Immature natural killer cell (primary cell): ENCODE measurements at regions not wholly inside any gene's neighbourhood (a gene's known extent, or its start where the extent isn't known, plus 50 kb on each side); places are given as distances from the start of the nearest gene placed in this dataset.
"Not testable (repeated sequence)": the region's sequence is repeated elsewhere in the genome, so short reads cannot be mapped to it uniquely, and the experiment has no call there.

Experiments
- DNase-seq, 3 donors: peaks; one replicate each; pipeline ENCODE4 v3.0.0; 2022; ENCODE audit warnings: mixed read lengths in 1 of 3
- H3K27ac Mint-ChIP-seq, 6 donors: one replicate each; pipeline ENCODE4 v1.8.0; 2020; ENCODE audit warnings: mixed read lengths in 6 of 6, mild to moderate bottlenecking in 5 of 6, inconsistent platforms in 4 of 6, moderate library complexity in 3 of 6
- H3K27me3 Mint-ChIP-seq, 3 donors: one replicate each; pipeline ENCODE4 v1.8.0; 2020 to 2021; ENCODE audit warnings: low read depth in 3 of 3, mild to moderate bottlenecking in 3 of 3, mixed read lengths in 3 of 3, moderate library complexity in 3 of 3, inconsistent platforms in 1 of 3
- H3K36me3 Mint-ChIP-seq, 3 donors: one replicate each; pipeline ENCODE4 v1.8.0; 2020; ENCODE audit warnings: mixed read lengths in 3 of 3, inconsistent platforms in 2 of 3, mild to moderate bottlenecking in 2 of 3
- H3K4me1 Mint-ChIP-seq, 2 donors: one replicate each; pipeline ENCODE4 v1.8.0; 2020; ENCODE audit warnings: inconsistent platforms in 2 of 2, mild to moderate bottlenecking in 2 of 2, mixed read lengths in 2 of 2, moderate library complexity in 1 of 2
- H3K4me3 Mint-ChIP-seq, 5 donors: one replicate each; pipeline ENCODE4 v1.8.0; 2020; ENCODE audit warnings: mild to moderate bottlenecking in 5 of 5, mixed read lengths in 5 of 5, inconsistent platforms in 3 of 5, moderate library complexity in 3 of 5
- H3K9me3 Mint-ChIP-seq, 6 donors: one replicate each; pipeline ENCODE4 v1.8.0; 2020; ENCODE audit warnings: mild to moderate bottlenecking in 6 of 6, mixed read lengths in 6 of 6, inconsistent platforms in 4 of 6, moderate library complexity in 3 of 6

- H3K4me1 Mint-ChIP-seq, result peaks cover 6 to 25% of the 10 kb centered on the region in 2 donors
- no peaks in the 10 kb centered on the region for H3K9me3 Mint-ChIP-seq
Observed at GRCh38 chr5:54881286-54882005, 103.9 kb downstream of the ESM1 start.

GRCh38 chr5:54876976-54877375 lies 108.4 kb downstream of the ESM1 start:
- peaks cover 0 to 9% (median 5%) of the 10 kb centered on the region in 3 donors for H3K36me3 Mint-ChIP-seq
- peaks cover 0 to 7% of the 10 kb centered on the region in 2 donors for H3K4me1 Mint-ChIP-seq
- no peaks in the 10 kb centered on the region for H3K9me3 Mint-ChIP-seq
- peaks cover 0 to 8% (median 4%) of the 10 kb centered on the region in 3 donors for H3K27me3 Mint-ChIP-seq
- no peak for DNase-seq
- H3K4me3 Mint-ChIP-seq, result no peak overlapping the region
- H3K27ac Mint-ChIP-seq, result no peak overlapping the region

More at GRCh38 chr5:54881286-54882005, 103.9 kb downstream of the ESM1 start:
- peaks cover 13 to 21% (median 16%) of the 10 kb centered on the region in 3 donors for H3K27me3 Mint-ChIP-seq
- peak; percentile 26 to 61 (median 47) for DNase-seq
- H3K27ac Mint-ChIP-seq, result peak overlapping the region in 1 of 6 donors; percentile 84
- peaks cover 0 to 11% (median 9%) of the 10 kb centered on the region in 3 donors for H3K36me3 Mint-ChIP-seq
- peak overlapping the region in 1 of 5 donors; percentile 22 for H3K4me3 Mint-ChIP-seq

- H3K4me3 Mint-ChIP-seq, result no peak overlapping the region
- peaks cover 0 to 9% (median 5%) of the 10 kb centered on the region in 3 donors for H3K36me3 Mint-ChIP-seq
- H3K27me3 Mint-ChIP-seq, result peaks cover 0 to 8% (median 2%) of the 10 kb centered on the region in 3 donors
- H3K9me3 Mint-ChIP-seq, result no peaks in the 10 kb centered on the region
- DNase-seq, result no peak
- H3K4me1 Mint-ChIP-seq, result peaks cover 0 to 2% of the 10 kb centered on the region in 2 donors
- no peak overlapping the region for H3K27ac Mint-ChIP-seq
Observed at GRCh38 chr5:54876556-54876955, 108.8 kb downstream of the ESM1 start.

GRCh38 chr5:54874337-54875021 lies 110.9 kb downstream of the ESM1 start:
- no peaks in the 10 kb centered on the region for H3K9me3 Mint-ChIP-seq
- H3K4me3 Mint-ChIP-seq, result no peak overlapping the region
- no peak overlapping the region for H3K27ac Mint-ChIP-seq
- H3K27me3 Mint-ChIP-seq, result peaks cover 0 to 3% (median 3%) of the 10 kb centered on the region in 3 donors
- H3K4me1 Mint-ChIP-seq, result no peaks in the 10 kb centered on the region
- peaks cover 0 to 5% (median 0%) of the 10 kb centered on the region in 3 donors for H3K36me3 Mint-ChIP-seq
- no peak for DNase-seq

GRCh38 chr5:54873691-54874090 lies 111.7 kb downstream of the ESM1 start:
- Mint-ChIP-seq H3K27ac (no peak overlapping the region), H3K36me3 (peaks cover 0 to 5% (median 0%) of the 10 kb centered on the region in 3 donors), H3K9me3 (no peaks in the 10 kb centered on the region), H3K27me3 (peaks cover 0 to 3% (median 3%) of the 10 kb centered on the region in 3 donors), H3K4me1 (no peaks in the 10 kb centered on the region), H3K4me3 (no peak overlapping the region)
- DNase-seq, result no peak

- no peaks in the 10 kb centered on the region for H3K9me3 Mint-ChIP-seq
- H3K27ac Mint-ChIP-seq, result no peak overlapping the region
- peaks cover 0 to 3% (median 2%) of the 10 kb centered on the region in 3 donors for H3K27me3 Mint-ChIP-seq
- H3K4me1 Mint-ChIP-seq, result no peaks in the 10 kb centered on the region
- peaks cover 0 to 5% (median 0%) of the 10 kb centered on the region in 3 donors for H3K36me3 Mint-ChIP-seq
- no peak overlapping the region for H3K4me3 Mint-ChIP-seq
- peak in 1 of 3 donors; percentile 10 for DNase-seq
Observed at GRCh38 chr5:54872810-54873209, 112.6 kb downstream of the ESM1 start.

GRCh38 chr5:54870271-54870670 lies 115.1 kb downstream of the ESM1 start:
- H3K4me3 Mint-ChIP-seq, result no peak overlapping the region
- H3K36me3 Mint-ChIP-seq, result no peaks in the 10 kb centered on the region
- no peak for DNase-seq
- peaks cover 0 to 3% (median 1%) of the 10 kb centered on the region in 3 donors for H3K27me3 Mint-ChIP-seq
- peaks cover 4 to 9% of the 10 kb centered on the region in 2 donors for H3K4me1 Mint-ChIP-seq
- no peak overlapping the region for H3K27ac Mint-ChIP-seq
- H3K9me3 Mint-ChIP-seq, result no peaks in the 10 kb centered on the region

- Mint-ChIP-seq H3K36me3 (no peaks in the 10 kb centered on the region), H3K9me3 (no peaks in the 10 kb centered on the region), H3K27me3 (peaks cover 0 to 3% (median 1%) of the 10 kb centered on the region in 3 donors), H3K4me3 (no peak overlapping the region), H3K4me1 (peaks cover 4 to 9% of the 10 kb centered on the region in 2 donors), H3K27ac (no peak overlapping the region)
- DNase-seq, result no peak
Observed at GRCh38 chr5:54869691-54870090, 115.7 kb downstream of the ESM1 start.

GRCh38 chr5:54868511-54869483 lies 116.6 kb downstream of the ESM1 start:
- Mint-ChIP-seq H3K9me3 (no peaks in the 10 kb centered on the region), H3K4me1 (peaks cover 4 to 9% of the 10 kb centered on the region in 2 donors), H3K27me3 (peaks cover 0 to 3% (median 1%) of the 10 kb centered on the region in 3 donors), H3K36me3 (no peaks in the 10 kb centered on the region), H3K4me3 (no peak overlapping the region), H3K27ac (no peak overlapping the region)
- no peak for DNase-seq

- Mint-ChIP-seq H3K27me3 (peaks cover 0 to 7% (median 4%) of the 10 kb centered on the region in 3 donors), H3K9me3 (no peaks in the 10 kb centered on the region), H3K4me3 (peak overlapping the region in 4 of 5 donors; percentile 21 to 79 (median 44)), H3K36me3 (no peaks in the 10 kb centered on the region), H3K27ac (peak overlapping the region in 1 of 6 donors; percentile 31), H3K4me1 (peaks cover 4 to 9% of the 10 kb centered on the region in 2 donors)
- DNase-seq, result peak; percentile 51 to 67 (median 58)
Observed at GRCh38 chr5:54867310-54867944, 118.0 kb downstream of the ESM1 start.

- DNase-seq, H3K27ac Mint-ChIP-seq, H3K4me3 Mint-ChIP-seq, H3K9me3 Mint-ChIP-seq, H3K4me1 Mint-ChIP-seq, H3K27me3 Mint-ChIP-seq, H3K36me3 Mint-ChIP-seq: not testable (repeated sequence)
Observed at GRCh38 chr5:54864911-54865515, 120.4 kb downstream of the ESM1 start.

- Mint-ChIP-seq H3K4me1 (peaks cover 2 to 4% of the 10 kb centered on the region in 2 donors), H3K9me3 (peaks cover 4 to 30% (median 21%) of the 10 kb centered on the region in 6 donors), H3K4me3 (no peak overlapping the region), H3K27me3 (peaks cover 4 to 9% (median 6%) of the 10 kb centered on the region in 3 donors), H3K36me3 (peaks cover 5 to 13% (median 6%) of the 10 kb centered on the region in 3 donors), H3K27ac (no peak overlapping the region)
- no peak for DNase-seq
Observed at GRCh38 chr5:54862036-54862435, 123.4 kb downstream of the ESM1 start.
